PC-3 (cell line): ENCODE measurements at regions not wholly inside any gene's neighbourhood (a gene's known extent, or its start where the extent isn't known, plus 50 kb on each side); places are given as distances from the start of the nearest gene placed in this dataset.

Experiments used
- ATAC-seq: fragments of 200-7000 bp; cut with Tn5 transposase; 2 replicates; pipeline ENCODE4 v1.9.1; 2020; ENCODE audit warnings: mild to moderate bottlenecking, moderate library complexity
- BruUV-seq: library from RNA; stranded (reverse); fragments of 400-500 nt; replicated peaks from 2 replicates; lab custom pipeline; 2021; lab: Mats Ljungman, UMichigan
- CTCF ChIA-PET: fragments of 300-600 bp; sonication (Branson Sonifier 250); formaldehyde crosslinking; loops from one replicate; lab custom pipeline; 2022; ENCODE audit warnings: antibody characterized with exemption; lab: Charles Lee
- POLR2A ChIA-PET: fragments of 300-600 bp; sonication (Branson Sonifier 250); formaldehyde crosslinking; loops from one replicate; lab custom pipeline; 2022; ENCODE audit warnings: antibody characterized with exemption; ENCODE audit not compliant: unreplicated experiment; lab: Charles Lee
- DNase-seq: peaks from one replicate; pipeline ENCODE4 v3.0.0-alpha.2; 2015
- H2AFZ ChIP-seq: fragments of 300-600 bp; sonication (generic); 2 replicates; pipeline ENCODE4 v1.6.0; 2016; ENCODE audit warnings: antibody characterized with exemption, low read length
- H3F3A ChIP-seq: fragments of 300-600 bp; sonication (generic); one replicate; pipeline ENCODE4 v1.6.0; 2017; ENCODE audit warnings: antibody characterized with exemption, low read length, control low read depth, mild to moderate bottlenecking; ENCODE audit not compliant: unreplicated experiment
- H3K27ac ChIP-seq: fragments of 300-600 bp; sonication (generic); 2 replicates; pipeline ENCODE4 v1.5.1; 2016; ENCODE audit warnings: mild to moderate bottlenecking, low read length
- H3K27me3 ChIP-seq: fragments of 300-600 bp; sonication (generic); 2 replicates; pipeline ENCODE4 v1.6.1; 2016; ENCODE audit warnings: low read length, mixed read lengths
- H3K36me3 ChIP-seq: fragments of 300-600 bp; sonication (generic); 2 replicates; pipeline ENCODE4 v1.6.1; 2016; ENCODE audit warnings: low read depth, mixed run types, low read length, mixed read lengths
- H3K4me1 ChIP-seq: fragments of 300-600 bp; sonication (generic); 2 replicates; pipeline ENCODE4 v1.5.1; 2016; ENCODE audit warnings: low read length; ENCODE audit not compliant: insufficient read depth
- H3K4me2 ChIP-seq: fragments of 300-600 bp; sonication (generic); 2 replicates; pipeline ENCODE4 v1.6.0; 2016; ENCODE audit warnings: low read length
- H3K4me3 ChIP-seq: fragments of 300-600 bp; sonication (generic); 2 replicates; pipeline ENCODE4 v1.5.1; 2016; ENCODE audit warnings: mild to moderate bottlenecking, low read length, mixed read lengths
- H3K79me2 ChIP-seq: fragments of 300-600 bp; sonication (generic); 2 replicates; pipeline ENCODE4 v1.6.1; 2017; ENCODE audit warnings: low read length, mixed read lengths
- H3K9ac ChIP-seq: fragments of 300-600 bp; sonication (generic); 2 replicates; pipeline ENCODE4 v1.6.0; 2016; ENCODE audit warnings: mild to moderate bottlenecking, low read length
- H3K9me2 ChIP-seq: fragments of 300-600 bp; sonication (generic); replicated peaks from 2 replicates; pipeline ENCODE4 v1.6.1; 2016; ENCODE audit warnings: mixed run types, low read length, mixed read lengths
- H3K9me3 ChIP-seq: fragments of 300-600 bp; sonication (generic); 2 replicates; pipeline ENCODE4 v1.6.1; 2016; ENCODE audit warnings: low read length, mixed read lengths
- H4K20me1 ChIP-seq: fragments of 300-600 bp; sonication (generic); 2 replicates; pipeline ENCODE4 v1.6.1; 2016; ENCODE audit warnings: low read length, mixed read lengths
- CTCF ChIP-seq: fragments of 300-600 bp; sonication (generic); conservative IDR thresholded peaks from 2 replicates; pipeline ENCODE4 v1.5.1; 2017; ENCODE audit warnings: antibody characterized with exemption, low read depth, mild to moderate bottlenecking, low read length
- EZH2 ChIP-seq: fragments of 300-600 bp; sonication (generic); IDR thresholded peaks from one replicate; pipeline ENCODE4 v1.6.1; 2017; ENCODE audit warnings: antibody characterized with exemption, mild to moderate bottlenecking, low read length; ENCODE audit not compliant: unreplicated experiment
- EZH2phosphoT487 ChIP-seq: fragments of 300-600 bp; sonication (generic); IDR thresholded peaks from 2 replicates; pipeline ENCODE4 v1.6.1; 2018; ENCODE audit warnings: mild to moderate bottlenecking, antibody characterized with exemption, low read length, borderline replicate concordance
- intact Hi-C: fragments of 100-400 bp; cut with micrococcal nuclease; formaldehyde crosslinking; loops from 2 replicates; pipeline ENCODE4 v1.9.0; 2023

DNA sequence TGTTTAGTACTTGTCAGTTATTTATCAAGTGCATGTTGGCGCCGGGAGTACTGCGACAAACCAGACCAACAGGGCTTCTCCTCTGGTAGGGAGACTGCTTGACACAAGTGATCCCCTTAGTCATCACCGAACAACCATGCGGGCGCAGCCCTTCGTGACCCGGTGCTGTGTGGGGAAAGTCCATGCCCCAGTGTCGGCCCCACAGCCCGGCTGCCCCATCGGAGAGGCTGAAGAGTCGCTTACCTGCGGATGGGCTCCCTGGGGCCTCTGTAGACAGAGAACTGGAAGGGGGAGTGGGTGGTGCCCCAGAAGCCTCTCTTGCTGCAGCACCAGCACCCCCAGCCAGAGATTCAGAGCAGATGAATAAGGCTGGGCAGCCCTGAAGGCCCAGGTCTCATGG, 90.3 kb upstream of the PRR23E start:
- Histone ChIP-seq H2AFZ (no peak overlapping the region), H3F3A (no peaks in the 10 kb centered on the region), H3K4me2 (no peak overlapping the region), H3K9ac (no peak overlapping the region), H3K79me2 (no peaks in the 10 kb centered on the region), H3K27me3 (no peaks in the 10 kb centered on the region), H3K27ac (no peak overlapping the region), H3K9me3 (no peaks in the 10 kb centered on the region), H4K20me1 (no peaks in the 10 kb centered on the region), H3K9me2 (no peaks in the 10 kb centered on the region), H3K36me3 (no peaks in the 10 kb centered on the region), H3K4me1 (no peaks in the 10 kb centered on the region), H3K4me3 (no peak overlapping the region)
- ChIA-PET CTCF (no interaction called here), POLR2A (no interaction called here)
- intact Hi-C loops, result no loop called here
- no peak for DNase-seq
- no peak for ATAC-seq
- TF ChIP-seq CTCF (no peak), EZH2 (no peak), EZH2phosphoT487 (no peak)
- BruUV-seq, result no TSS peak

- Histone ChIP-seq H3K36me3 (no peaks in the 10 kb centered on the region), H3K4me1 (no peaks in the 10 kb centered on the region), H3F3A (no peaks in the 10 kb centered on the region), H3K9me3 (no peaks in the 10 kb centered on the region), H3K9ac (no peak overlapping the region), H3K9me2 (no peaks in the 10 kb centered on the region), H2AFZ (no peak overlapping the region), H3K4me2 (no peak overlapping the region), H3K4me3 (no peak overlapping the region), H3K27me3 (no peaks in the 10 kb centered on the region), H3K27ac (no peak overlapping the region), H3K79me2 (no peaks in the 10 kb centered on the region), H4K20me1 (no peaks in the 10 kb centered on the region)
- no TSS peak for BruUV-seq
- ChIA-PET POLR2A (no interaction called here), CTCF (no interaction called here)
- intact Hi-C loops, result no loop called here
- ATAC-seq, result no peak
- TF ChIP-seq EZH2 (no peak), CTCF (no peak), EZH2phosphoT487 (no peak)
- DNase-seq, result no peak
These were observed 89.9 kb upstream of the PRR23E start for GRCh38 chr3:127103080-127103479.

- Histone ChIP-seq H3K4me1 (no peaks in the 10 kb centered on the region), H3K9me3 (no peaks in the 10 kb centered on the region), H3K4me3 (no peak overlapping the region), H3K4me2 (no peak overlapping the region), H3K79me2 (no peaks in the 10 kb centered on the region), H3K27ac (no peak overlapping the region), H2AFZ (no peak overlapping the region), H3K36me3 (no peaks in the 10 kb centered on the region), H3K9ac (no peak overlapping the region), H3K27me3 (no peaks in the 10 kb centered on the region), H4K20me1 (no peaks in the 10 kb centered on the region), H3F3A (no peaks in the 10 kb centered on the region), H3K9me2 (no peaks in the 10 kb centered on the region)
- ChIA-PET CTCF (no interaction called here), POLR2A (no interaction called here)
- intact Hi-C loops, result no loop called here
- no peak for TF ChIP-seq CTCF
- TF ChIP-seq EZH2phosphoT487, result no peak
- TF ChIP-seq EZH2, result no peak
- BruUV-seq, result no TSS peak
- ATAC-seq, result no peak
- DNase-seq, result no peak
These were observed 88.3 kb upstream of the PRR23E start for GRCh38 chr3:127104586-127104985.
